ENCODE measurements at regions not wholly inside any gene's neighbourhood (a gene's known extent, or its start where the extent isn't known, plus 50 kb on each side); places are given as distances from the start of the nearest gene placed in this dataset.

DNA sequence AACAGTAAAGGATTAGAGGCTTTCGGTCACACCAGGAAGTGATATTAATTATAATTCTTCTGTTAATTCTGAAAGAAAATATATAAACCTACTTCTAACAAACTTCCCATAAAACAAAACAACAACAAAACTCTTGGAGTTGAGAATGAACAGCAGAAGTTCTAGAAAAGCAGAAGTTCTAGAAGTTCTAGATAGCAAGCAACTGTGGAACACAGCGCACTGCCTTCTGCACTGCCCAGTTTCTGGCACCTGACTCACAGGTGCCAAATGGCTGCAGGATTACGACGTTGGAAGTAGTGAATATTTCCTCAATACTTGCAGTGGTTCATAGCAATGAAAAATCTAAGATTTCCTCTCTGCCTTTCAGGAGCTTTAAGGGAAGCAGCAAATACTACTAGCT lies 132.2 kb downstream of the OR13A1 start:
- TF ChIP-seq, protein P1, sequence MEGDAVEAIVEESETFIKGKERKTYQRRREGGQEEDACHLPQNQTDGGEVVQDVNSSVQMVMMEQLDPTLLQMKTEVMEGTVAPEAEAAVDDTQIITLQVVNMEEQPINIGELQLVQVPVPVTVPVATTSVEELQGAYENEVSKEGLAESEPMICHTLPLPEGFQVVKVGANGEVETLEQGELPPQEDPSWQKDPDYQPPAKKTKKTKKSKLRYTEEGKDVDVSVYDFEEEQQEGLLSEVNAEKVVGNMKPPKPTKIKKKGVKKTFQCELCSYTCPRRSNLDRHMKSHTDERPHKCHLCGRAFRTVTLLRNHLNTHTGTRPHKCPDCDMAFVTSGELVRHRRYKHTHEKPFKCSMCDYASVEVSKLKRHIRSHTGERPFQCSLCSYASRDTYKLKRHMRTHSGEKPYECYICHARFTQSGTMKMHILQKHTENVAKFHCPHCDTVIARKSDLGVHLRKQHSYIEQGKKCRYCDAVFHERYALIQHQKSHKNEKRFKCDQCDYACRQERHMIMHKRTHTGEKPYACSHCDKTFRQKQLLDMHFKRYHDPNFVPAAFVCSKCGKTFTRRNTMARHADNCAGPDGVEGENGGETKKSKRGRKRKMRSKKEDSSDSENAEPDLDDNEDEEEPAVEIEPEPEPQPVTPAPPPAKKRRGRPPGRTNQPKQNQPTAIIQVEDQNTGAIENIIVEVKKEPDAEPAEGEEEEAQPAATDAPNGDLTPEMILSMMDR (conservative IDR thresholded peaks at IDR 0.05; ENCODE audit: low read depth in 2 of 2): no peak
- TF ChIP-seq POLR2AphosphoS5 (IDR thresholded peaks at IDR 0.05; ENCODE audit: low read depth) (no peak), EZH2phosphoT487 (IDR thresholded peaks at IDR 0.05; ENCODE audit: unreplicated experiment) (no peak), JUNB (IDR thresholded peaks at IDR 0.05; ENCODE audit: unreplicated experiment) (no peak), EZH2 (IDR thresholded peaks at IDR 0.05; ENCODE audit: low read depth, unreplicated experiment) (no peak), CREB1 (CRISPR knock-in tag; IDR thresholded peaks at IDR 0.05; ENCODE audit: low read depth) (no peak), NANOG (IDR thresholded peaks at IDR 0.05; ENCODE audit: borderline replicate concordance) (no peak), ZNF331 (CRISPR knock-in tag; IDR thresholded peaks at IDR 0.05; ENCODE audit: low read depth) (no peak)
- TF ChIP-seq, protein P2, sequence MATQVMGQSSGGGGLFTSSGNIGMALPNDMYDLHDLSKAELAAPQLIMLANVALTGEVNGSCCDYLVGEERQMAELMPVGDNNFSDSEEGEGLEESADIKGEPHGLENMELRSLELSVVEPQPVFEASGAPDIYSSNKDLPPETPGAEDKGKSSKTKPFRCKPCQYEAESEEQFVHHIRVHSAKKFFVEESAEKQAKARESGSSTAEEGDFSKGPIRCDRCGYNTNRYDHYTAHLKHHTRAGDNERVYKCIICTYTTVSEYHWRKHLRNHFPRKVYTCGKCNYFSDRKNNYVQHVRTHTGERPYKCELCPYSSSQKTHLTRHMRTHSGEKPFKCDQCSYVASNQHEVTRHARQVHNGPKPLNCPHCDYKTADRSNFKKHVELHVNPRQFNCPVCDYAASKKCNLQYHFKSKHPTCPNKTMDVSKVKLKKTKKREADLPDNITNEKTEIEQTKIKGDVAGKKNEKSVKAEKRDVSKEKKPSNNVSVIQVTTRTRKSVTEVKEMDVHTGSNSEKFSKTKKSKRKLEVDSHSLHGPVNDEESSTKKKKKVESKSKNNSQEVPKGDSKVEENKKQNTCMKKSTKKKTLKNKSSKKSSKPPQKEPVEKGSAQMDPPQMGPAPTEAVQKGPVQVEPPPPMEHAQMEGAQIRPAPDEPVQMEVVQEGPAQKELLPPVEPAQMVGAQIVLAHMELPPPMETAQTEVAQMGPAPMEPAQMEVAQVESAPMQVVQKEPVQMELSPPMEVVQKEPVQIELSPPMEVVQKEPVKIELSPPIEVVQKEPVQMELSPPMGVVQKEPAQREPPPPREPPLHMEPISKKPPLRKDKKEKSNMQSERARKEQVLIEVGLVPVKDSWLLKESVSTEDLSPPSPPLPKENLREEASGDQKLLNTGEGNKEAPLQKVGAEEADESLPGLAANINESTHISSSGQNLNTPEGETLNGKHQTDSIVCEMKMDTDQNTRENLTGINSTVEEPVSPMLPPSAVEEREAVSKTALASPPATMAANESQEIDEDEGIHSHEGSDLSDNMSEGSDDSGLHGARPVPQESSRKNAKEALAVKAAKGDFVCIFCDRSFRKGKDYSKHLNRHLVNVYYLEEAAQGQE (IDR thresholded peaks at IDR 0.05; ENCODE audit: unreplicated experiment): no peak
- TF ChIP-seq, protein P3, sequence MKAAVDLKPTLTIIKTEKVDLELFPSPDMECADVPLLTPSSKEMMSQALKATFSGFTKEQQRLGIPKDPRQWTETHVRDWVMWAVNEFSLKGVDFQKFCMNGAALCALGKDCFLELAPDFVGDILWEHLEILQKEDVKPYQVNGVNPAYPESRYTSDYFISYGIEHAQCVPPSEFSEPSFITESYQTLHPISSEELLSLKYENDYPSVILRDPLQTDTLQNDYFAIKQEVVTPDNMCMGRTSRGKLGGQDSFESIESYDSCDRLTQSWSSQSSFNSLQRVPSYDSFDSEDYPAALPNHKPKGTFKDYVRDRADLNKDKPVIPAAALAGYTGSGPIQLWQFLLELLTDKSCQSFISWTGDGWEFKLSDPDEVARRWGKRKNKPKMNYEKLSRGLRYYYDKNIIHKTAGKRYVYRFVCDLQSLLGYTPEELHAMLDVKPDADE (IDR thresholded peaks at IDR 0.05): no peak
- TF ChIP-seq, protein P4, sequence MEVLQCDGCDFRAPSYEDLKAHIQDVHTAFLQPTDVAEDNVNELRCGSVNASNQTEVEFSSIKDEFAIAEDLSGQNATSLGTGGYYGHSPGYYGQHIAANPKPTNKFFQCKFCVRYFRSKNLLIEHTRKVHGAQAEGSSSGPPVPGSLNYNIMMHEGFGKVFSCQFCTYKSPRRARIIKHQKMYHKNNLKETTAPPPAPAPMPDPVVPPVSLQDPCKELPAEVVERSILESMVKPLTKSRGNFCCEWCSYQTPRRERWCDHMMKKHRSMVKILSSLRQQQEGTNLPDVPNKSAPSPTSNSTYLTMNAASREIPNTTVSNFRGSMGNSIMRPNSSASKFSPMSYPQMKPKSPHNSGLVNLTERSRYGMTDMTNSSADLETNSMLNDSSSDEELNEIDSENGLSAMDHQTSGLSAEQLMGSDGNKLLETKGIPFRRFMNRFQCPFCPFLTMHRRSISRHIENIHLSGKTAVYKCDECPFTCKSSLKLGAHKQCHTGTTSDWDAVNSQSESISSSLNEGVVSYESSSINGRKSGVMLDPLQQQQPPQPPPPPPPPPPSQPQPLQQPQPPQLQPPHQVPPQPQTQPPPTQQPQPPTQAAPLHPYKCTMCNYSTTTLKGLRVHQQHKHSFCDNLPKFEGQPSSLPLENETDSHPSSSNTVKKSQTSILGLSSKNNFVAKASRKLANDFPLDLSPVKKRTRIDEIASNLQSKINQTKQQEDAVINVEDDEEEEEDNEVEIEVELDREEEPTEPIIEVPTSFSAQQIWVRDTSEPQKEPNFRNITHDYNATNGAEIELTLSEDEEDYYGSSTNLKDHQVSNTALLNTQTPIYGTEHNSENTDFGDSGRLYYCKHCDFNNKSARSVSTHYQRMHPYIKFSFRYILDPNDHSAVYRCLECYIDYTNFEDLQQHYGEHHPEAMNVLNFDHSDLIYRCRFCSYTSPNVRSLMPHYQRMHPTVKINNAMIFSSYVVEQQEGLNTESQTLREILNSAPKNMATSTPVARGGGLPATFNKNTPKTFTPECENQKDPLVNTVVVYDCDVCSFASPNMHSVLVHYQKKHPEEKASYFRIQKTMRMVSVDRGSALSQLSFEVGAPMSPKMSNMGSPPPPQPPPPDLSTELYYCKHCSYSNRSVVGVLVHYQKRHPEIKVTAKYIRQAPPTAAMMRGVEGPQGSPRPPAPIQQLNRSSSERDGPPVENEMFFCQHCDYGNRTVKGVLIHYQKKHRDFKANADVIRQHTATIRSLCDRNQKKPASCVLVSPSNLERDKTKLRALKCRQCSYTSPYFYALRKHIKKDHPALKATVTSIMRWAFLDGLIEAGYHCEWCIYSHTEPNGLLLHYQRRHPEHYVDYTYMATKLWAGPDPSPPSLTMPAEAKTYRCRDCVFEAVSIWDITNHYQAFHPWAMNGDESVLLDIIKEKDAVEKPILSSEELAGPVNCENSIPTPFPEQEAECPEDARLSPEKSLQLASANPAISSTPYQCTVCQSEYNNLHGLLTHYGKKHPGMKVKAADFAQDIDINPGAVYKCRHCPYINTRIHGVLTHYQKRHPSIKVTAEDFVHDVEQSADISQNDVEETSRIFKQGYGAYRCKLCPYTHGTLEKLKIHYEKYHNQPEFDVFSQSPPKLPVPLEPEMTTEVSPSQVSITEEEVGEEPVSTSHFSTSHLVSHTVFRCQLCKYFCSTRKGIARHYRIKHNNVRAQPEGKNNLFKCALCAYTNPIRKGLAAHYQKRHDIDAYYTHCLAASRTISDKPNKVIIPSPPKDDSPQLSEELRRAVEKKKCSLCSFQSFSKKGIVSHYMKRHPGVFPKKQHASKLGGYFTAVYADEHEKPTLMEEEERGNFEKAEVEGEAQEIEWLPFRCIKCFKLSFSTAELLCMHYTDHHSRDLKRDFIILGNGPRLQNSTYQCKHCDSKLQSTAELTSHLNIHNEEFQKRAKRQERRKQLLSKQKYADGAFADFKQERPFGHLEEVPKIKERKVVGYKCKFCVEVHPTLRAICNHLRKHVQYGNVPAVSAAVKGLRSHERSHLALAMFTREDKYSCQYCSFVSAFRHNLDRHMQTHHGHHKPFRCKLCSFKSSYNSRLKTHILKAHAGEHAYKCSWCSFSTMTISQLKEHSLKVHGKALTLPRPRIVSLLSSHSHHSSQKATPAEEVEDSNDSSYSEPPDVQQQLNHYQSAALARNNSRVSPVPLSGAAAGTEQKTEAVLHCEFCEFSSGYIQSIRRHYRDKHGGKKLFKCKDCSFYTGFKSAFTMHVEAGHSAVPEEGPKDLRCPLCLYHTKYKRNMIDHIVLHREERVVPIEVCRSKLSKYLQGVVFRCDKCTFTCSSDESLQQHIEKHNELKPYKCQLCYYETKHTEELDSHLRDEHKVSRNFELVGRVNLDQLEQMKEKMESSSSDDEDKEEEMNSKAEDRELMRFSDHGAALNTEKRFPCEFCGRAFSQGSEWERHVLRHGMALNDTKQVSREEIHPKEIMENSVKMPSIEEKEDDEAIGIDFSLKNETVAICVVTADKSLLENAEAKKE (CRISPR knock-in tag; IDR thresholded peaks at IDR 0.05): no peak
